B cell (primary cell): ENCODE measurements at regions not wholly inside any gene's neighbourhood (a gene's known extent, or its start where the extent isn't known, plus 50 kb on each side); places are given as distances from the start of the nearest gene placed in this dataset.

Source experiments
- CTCF ChIP-seq: fragments of 200-600 bp; IDR thresholded peaks from one replicate; pipeline ENCODE4 v1.8.0; 2022; ENCODE audit warnings: antibody characterized with exemption, mild to moderate bottlenecking
- EZH2 ChIP-seq: IDR thresholded peaks from 2 replicates; pipeline ENCODE4 v1.6.1; 2012; ENCODE audit warnings: borderline replicate concordance, low read depth, mild to moderate bottlenecking, moderate library complexity, low read length; ENCODE audit not compliant: insufficient read depth, poor library complexity, severe bottlenecking

DNA sequence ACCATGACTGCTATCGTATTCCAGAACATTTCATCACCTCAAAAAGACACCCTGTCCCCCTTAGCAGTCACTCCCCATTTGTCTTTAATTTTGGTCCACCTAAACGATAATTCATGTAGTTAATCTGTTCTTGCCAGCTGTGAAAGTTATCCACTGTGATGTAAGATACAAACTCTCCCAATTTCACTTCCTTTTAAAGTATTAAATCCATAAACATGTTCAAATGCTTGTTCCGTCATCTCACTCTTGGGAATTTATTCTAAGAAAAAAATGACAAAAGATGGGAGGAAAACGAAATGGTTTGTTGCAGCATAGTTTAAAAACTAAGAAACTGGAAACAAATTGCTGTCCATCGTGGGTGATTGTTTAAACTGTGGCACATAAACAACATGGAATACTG is 53.7 kb upstream of the IRF2 start:
- TF ChIP-seq CTCF, result no peak
- no peak for TF ChIP-seq EZH2
